GM10266 (cell line): ENCODE measurements at regions not wholly inside any gene's neighbourhood (a gene's known extent, or its start where the extent isn't known, plus 50 kb on each side); places are given as distances from the start of the nearest gene placed in this dataset.

Experiments
- DNase-seq: peaks from one replicate; pipeline ENCODE4 v3.0.0; 2012; ENCODE audit errors: extremely low spot score
- CTCF ChIP-seq: IDR thresholded peaks from 2 replicates; pipeline ENCODE4 v1.5.1; 2012; ENCODE audit warnings: mild to moderate bottlenecking, low read depth; ENCODE audit not compliant: control insufficient read depth, insufficient read depth; ENCODE audit errors: missing control alignments

- DNase-seq, result no peak
Measured at GRCh38 chr16:51085271-51085670, 65.8 kb downstream of the SALL1 start.

GRCh38 chr16:51084074-51084928 lies 66.8 kb downstream of the SALL1 start:
- DNase-seq, result no peak
- TF ChIP-seq CTCF, result no peak

More at GRCh38 chr16:51085271-51085670, 65.8 kb downstream of the SALL1 start:
- TF ChIP-seq CTCF, result no peak

GRCh38 chr16:51072591-51072990 lies 78.5 kb downstream of the SALL1 start:
- no peak for TF ChIP-seq CTCF
- DNase-seq, result no peak

GRCh38 chr16:51071326-51071725 lies 79.7 kb downstream of the SALL1 start:
- no peak for TF ChIP-seq CTCF
- DNase-seq, result no peak

GRCh38 chr16:51067352-51067751 lies 83.7 kb downstream of the SALL1 start:
- no peak for TF ChIP-seq CTCF
- DNase-seq, result no peak

GRCh38 chr16:51062039-51062438 lies 89.0 kb downstream of the SALL1 start:
- no peak for TF ChIP-seq CTCF
- no peak for DNase-seq

- DNase-seq, result no peak
- TF ChIP-seq CTCF, result no peak
Measured at GRCh38 chr16:51061328-51061727, 89.7 kb downstream of the SALL1 start.
